KMS-11 (cell line): ENCODE measurements at regions not wholly inside any gene's neighbourhood (a gene's known extent, or its start where the extent isn't known, plus 50 kb on each side); places are given as distances from the start of the nearest gene placed in this dataset.
"Not testable (repeated sequence)": the region's sequence is repeated elsewhere in the genome, so short reads cannot be mapped to it uniquely, and the experiment has no call there.

Experiments
- H2AFZ ChIP-seq: fragments of 200-600 bp; sonication (generic); 2 replicates; pipeline ENCODE4 v1.6.1; 2016; ENCODE audit warnings: antibody characterized with exemption, mixed run types, low read depth
- H3K27ac ChIP-seq: fragments of 200-600 bp; sonication (generic); 2 replicates; pipeline ENCODE4 v1.6.1; 2016; ENCODE audit warnings: mild to moderate bottlenecking, mixed run types
- H3K27me3 ChIP-seq: fragments of 200-600 bp; sonication (generic); 2 replicates; pipeline ENCODE4 v1.6.1; 2017; ENCODE audit warnings: mild to moderate bottlenecking, low read depth, mixed run types, moderate library complexity; ENCODE audit not compliant: insufficient read depth
- H3K36me3 ChIP-seq: fragments of 200-600 bp; sonication (generic); 2 replicates; pipeline ENCODE4 v1.6.1; 2017; ENCODE audit warnings: mild to moderate bottlenecking, mixed run types; ENCODE audit not compliant: insufficient read depth
- H3K4me1 ChIP-seq: fragments of 200-600 bp; sonication (generic); 2 replicates; pipeline ENCODE4 v1.6.1; 2016; ENCODE audit warnings: mild to moderate bottlenecking, low read depth, mixed run types; ENCODE audit not compliant: poor library complexity, severe bottlenecking
- H3K4me2 ChIP-seq: fragments of 200-600 bp; sonication (generic); 2 replicates; pipeline ENCODE4 v1.7.0; 2016; ENCODE audit warnings: mild to moderate bottlenecking, mixed run types
- H3K4me3 ChIP-seq: fragments of 200-600 bp; sonication (generic); IDR thresholded peaks from 2 replicates; pipeline ENCODE4 v1.6.1; 2017; ENCODE audit warnings: low read depth, low read length, mixed read lengths; ENCODE audit not compliant: insufficient read depth
- H3K79me2 ChIP-seq: fragments of 200-600 bp; sonication (generic); 2 replicates; pipeline ENCODE4 v1.6.1; 2016; ENCODE audit warnings: low read depth, mixed run types; ENCODE audit not compliant: insufficient read depth
- H3K9ac ChIP-seq: fragments of 200-600 bp; sonication (generic); 2 replicates; pipeline ENCODE4 v1.6.1; 2016; ENCODE audit warnings: mild to moderate bottlenecking, mixed run types
- H4K20me1 ChIP-seq: fragments of 200-600 bp; sonication (generic); 2 replicates; pipeline ENCODE4 v1.6.1; 2016; ENCODE audit warnings: mild to moderate bottlenecking, mixed run types; ENCODE audit not compliant: insufficient read depth
- CTCF ChIP-seq: fragments of 200-600 bp; sonication (generic); conservative IDR thresholded peaks from 2 replicates; pipeline ENCODE4 v1.6.1; 2017; ENCODE audit warnings: low read depth, mild to moderate bottlenecking, antibody characterized with exemption, low read length, moderate library complexity, mixed read lengths

- H3K27ac ChIP-seq: no peak overlapping the region
- H2AFZ ChIP-seq: no peak overlapping the region
- no peak for TF ChIP-seq CTCF
- H3K27me3 ChIP-seq: no peaks in the 10 kb centered on the region
- H3K4me2 ChIP-seq: no peak overlapping the region
- H4K20me1 ChIP-seq: no peaks in the 10 kb centered on the region
- no peak overlapping the region for H3K9ac ChIP-seq
- no peaks in the 10 kb centered on the region for H3K36me3 ChIP-seq
- H3K4me3 ChIP-seq: no peak overlapping the region
- no peaks in the 10 kb centered on the region for H3K79me2 ChIP-seq
- H3K4me1 ChIP-seq: no peaks in the 10 kb centered on the region
Measured at GRCh38 chr5:25669645-25670401, 1025.0 kb upstream of the CDH10 start.

- TF ChIP-seq CTCF: no peak
- Histone ChIP-seq H2AFZ (no peak overlapping the region), H3K79me2 (no peaks in the 10 kb centered on the region), H3K36me3 (no peaks in the 10 kb centered on the region), H3K9ac (no peak overlapping the region), H3K4me1 (no peaks in the 10 kb centered on the region), H3K27ac (no peak overlapping the region), H3K4me2 (no peak overlapping the region), H4K20me1 (no peaks in the 10 kb centered on the region), H3K27me3 (no peaks in the 10 kb centered on the region), H3K4me3 (no peak overlapping the region)
Measured at GRCh38 chr5:25662610-25663009, 1017.8 kb upstream of the CDH10 start.

DNA sequence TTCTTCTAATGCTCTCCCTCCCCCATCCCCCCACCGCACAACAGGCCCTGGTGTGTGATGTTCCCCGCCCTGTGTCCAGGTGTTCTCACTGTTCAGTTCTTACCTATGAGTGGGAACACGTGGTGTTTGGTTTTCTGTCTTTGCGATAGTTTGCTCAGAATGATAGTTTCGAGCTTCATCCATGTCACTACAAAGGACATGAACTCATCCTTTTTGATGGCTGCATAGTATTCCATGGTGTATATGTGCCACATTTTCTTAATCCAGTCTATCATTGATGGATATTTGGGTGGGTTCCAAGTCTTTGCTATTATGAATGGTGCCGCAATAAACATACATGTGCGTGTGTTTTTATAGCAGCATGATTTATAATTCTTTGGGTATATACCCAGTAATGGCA lies 1005.5 kb upstream of the CDH10 start:
- H3K4me1 ChIP-seq, H3K79me2 ChIP-seq, H3K27ac ChIP-seq, H3K36me3 ChIP-seq, H3K4me3 ChIP-seq, H2AFZ ChIP-seq, H4K20me1 ChIP-seq, H3K27me3 ChIP-seq, H3K4me2 ChIP-seq, H3K9ac ChIP-seq: not testable (repeated sequence)

DNA sequence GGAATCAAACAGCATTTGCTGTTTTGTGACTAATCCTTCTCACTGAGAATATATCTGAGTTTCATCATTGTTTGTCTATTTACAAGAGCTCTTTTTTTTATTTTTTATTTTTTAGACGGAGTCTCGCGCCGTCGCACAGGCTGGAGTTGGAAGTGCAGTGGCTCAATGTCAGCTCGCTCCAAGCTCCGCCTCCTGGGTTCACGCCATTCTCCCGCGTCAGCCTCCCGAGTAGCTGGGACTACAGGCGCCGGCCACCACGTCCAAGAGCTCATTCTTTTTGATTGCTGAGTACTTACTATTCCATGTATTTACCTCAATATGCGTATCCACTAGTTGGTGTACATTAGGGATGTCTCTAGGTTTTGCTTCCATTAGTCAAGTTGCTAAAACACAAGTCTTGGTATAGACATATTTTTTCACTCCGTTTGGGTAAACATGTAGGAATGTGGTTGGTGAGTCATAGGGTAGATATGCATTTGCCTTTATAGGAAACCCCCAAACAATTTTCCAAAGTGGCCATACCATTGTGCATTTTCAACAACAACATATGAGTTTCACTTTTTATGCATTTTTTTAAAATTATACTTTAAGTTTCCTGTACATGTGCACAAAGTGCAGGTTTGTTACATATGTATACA lies 1005.0 kb upstream of the CDH10 start:
- Histone ChIP-seq H3K4me1 (no peaks in the 10 kb centered on the region), H2AFZ (no peak overlapping the region), H3K4me2 (no peak overlapping the region), H3K79me2 (no peaks in the 10 kb centered on the region), H3K27ac (no peak overlapping the region), H4K20me1 (no peaks in the 10 kb centered on the region), H3K4me3 (no peak overlapping the region), H3K9ac (no peak overlapping the region), H3K36me3 (no peaks in the 10 kb centered on the region), H3K27me3 (no peaks in the 10 kb centered on the region)
- TF ChIP-seq CTCF: no peak
